ENCODE measurements at regions not wholly inside any gene's neighbourhood (a gene's known extent, or its start where the extent isn't known, plus 50 kb on each side); places are given as distances from the start of the nearest gene placed in this dataset.

DNA sequence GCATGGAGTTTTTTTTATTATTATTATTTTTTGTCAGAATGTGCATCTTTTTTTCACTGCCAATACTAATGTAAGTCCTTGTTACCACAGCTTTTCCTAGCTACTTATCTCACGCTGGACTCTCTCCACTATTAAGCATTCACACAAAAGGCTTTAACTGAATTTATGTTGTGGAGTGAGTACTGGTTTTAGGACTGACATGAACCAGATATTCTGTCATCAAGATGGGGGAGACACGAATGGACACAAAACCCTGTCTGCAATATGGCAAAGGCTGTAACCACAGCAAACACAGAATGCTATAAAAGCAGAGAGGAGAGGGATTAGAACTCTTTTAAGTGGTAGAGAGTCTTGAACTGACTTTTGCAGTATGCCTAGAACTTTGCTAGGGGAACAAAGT lies 592.2 kb upstream of the TBL1XR1 start:
- TF ChIP-seq SNAI2 (CRISPR knock-in tag; IDR thresholded peaks at IDR 0.05) (no peak), ZFP30 (CRISPR knock-in tag; IDR thresholded peaks at IDR 0.05) (no peak)

Measured in SK-N-SH treated with all-trans-retinoic acid at 6 μM for 48 hours (cell line).